Activated CD8-positive, alpha-beta T cell treated with anti-CD3 and anti-CD28 coated beads for 36 hours (primary cell): ENCODE measurements at regions not wholly inside any gene's neighbourhood (a gene's known extent, or its start where the extent isn't known, plus 50 kb on each side); places are given as distances from the start of the nearest gene placed in this dataset.

Experiments used
- ATAC-seq: fragments of 200-7000 bp; cut with Tn5 transposase; one replicate; pipeline ENCODE4 v1.10.0; 2021; ENCODE audit warnings: mild to moderate bottlenecking, moderate library complexity
- CTCF ChIA-PET: fragments of 350-600 bp; sonication (Branson Sonifier 250); formaldehyde crosslinking; loops from one replicate; lab custom pipeline; 2021; ENCODE audit warnings: antibody characterized with exemption; lab: Charles Lee
- POLR2A ChIA-PET: fragments of 350-600 bp; sonication (Branson Sonifier 250); formaldehyde crosslinking; loops from one replicate; lab custom pipeline; 2021; ENCODE audit warnings: antibody characterized with exemption; lab: Charles Lee
- DNase-seq: peaks from one replicate; pipeline ENCODE4 v3.0.0-alpha.2; 2020
- H3K27ac Mint-ChIP-seq: one replicate; pipeline ENCODE4 v1.8.0; 2021; ENCODE audit warnings: mild to moderate bottlenecking, mixed read lengths
- H3K27me3 Mint-ChIP-seq: one replicate; pipeline ENCODE4 v1.8.0; 2021; ENCODE audit warnings: mixed read lengths
- H3K36me3 Mint-ChIP-seq: one replicate; pipeline ENCODE4 v1.8.0; 2021; ENCODE audit warnings: low read depth, mixed read lengths
- H3K4me1 Mint-ChIP-seq: one replicate; pipeline ENCODE4 v1.8.0; 2021; ENCODE audit warnings: low read depth, mixed read lengths
- H3K4me3 Mint-ChIP-seq: one replicate; pipeline ENCODE4 v1.8.0; 2021; ENCODE audit warnings: mild to moderate bottlenecking, moderate library complexity, mixed read lengths
- H3K9me3 Mint-ChIP-seq: one replicate; pipeline ENCODE4 v1.8.0; 2021; ENCODE audit warnings: mixed read lengths
- CTCF ChIP-seq: fragments of 200-600 bp; IDR thresholded peaks from one replicate; pipeline ENCODE4 v1.8.0; 2022; ENCODE audit warnings: antibody characterized with exemption, mild to moderate bottlenecking
- intact Hi-C: fragments of 100-400 bp; cut with micrococcal nuclease; formaldehyde crosslinking; loops from one replicate; pipeline ENCODE4 v1.10.0; 2022

- H3K27ac Mint-ChIP-seq: no peak overlapping the region
- no peaks in the 10 kb centered on the region for H3K9me3 Mint-ChIP-seq
- TF ChIP-seq CTCF: no peak
- DNase-seq (no peak), ATAC-seq (no peak)
- CTCF ChIA-PET: interaction anchor here (0.9 to 8.7 kb wide), 26 partner anchors 8 to 396 kb away, joined by 3 to 121 read pairs (median 6); no protein-coding TSS in a partner anchor
- intact Hi-C loops: loop anchor here (5.0 kb wide), 1 partner anchor 84 kb away; no protein-coding TSS in a partner anchor
- no peak overlapping the region for H3K4me3 Mint-ChIP-seq
- H3K36me3 Mint-ChIP-seq: no peaks in the 10 kb centered on the region
- peaks cover 3% of the 10 kb centered on the region for H3K4me1 Mint-ChIP-seq
- peaks cover 1% of the 10 kb centered on the region for H3K27me3 Mint-ChIP-seq
- POLR2A ChIA-PET: interaction anchor here (0.9 to 1.7 kb wide), 2 partner anchors 191 to 192 kb away, joined by 4 to 6 read pairs; no protein-coding TSS in a partner anchor
These were observed 79.9 kb upstream of the ABCC4 start for GRCh38 chr13:95381212-95381527.

- POLR2A ChIA-PET: interaction anchor here (1.7 kb wide), 1 partner anchor 194 kb away, joined by 6 read pairs; no protein-coding TSS in a partner anchor
- peaks cover 3% of the 10 kb centered on the region for H3K4me1 Mint-ChIP-seq
- no peaks in the 10 kb centered on the region for H3K9me3 Mint-ChIP-seq
These were observed 81.2 kb upstream of the ABCC4 start for GRCh38 chr13:95382411-95382810.

GRCh38 chr13:95382916-95383315, 81.7 kb upstream of the ABCC4 start:
- ChIA-PET POLR2A (interaction anchor here (0.6 to 1.7 kb wide), 2 partner anchors 18 to 194 kb away, joined by 3 to 6 read pairs; no protein-coding TSS in a partner anchor), CTCF (interaction anchor here (1.7 to 8.7 kb wide), 5 partner anchors 13 to 194 kb away, joined by 5 to 121 read pairs (median 36); no protein-coding TSS in a partner anchor)
- Mint-ChIP-seq H3K9me3 (no peaks in the 10 kb centered on the region), H3K27me3 (peaks cover 1% of the 10 kb centered on the region), H3K27ac (no peak overlapping the region), H3K4me3 (no peak overlapping the region), H3K36me3 (no peaks in the 10 kb centered on the region), H3K4me1 (peaks cover 3% of the 10 kb centered on the region)
- ATAC-seq: no peak
- intact Hi-C loops: loop anchor here (5.0 kb wide), 1 partner anchor 86 kb away; no protein-coding TSS in a partner anchor
- no peak for DNase-seq
- TF ChIP-seq CTCF: no peak

More at GRCh38 chr13:95382411-95382810, 81.2 kb upstream of the ABCC4 start:
- intact Hi-C loops: loop anchor here (5.0 kb wide), 1 partner anchor 85 kb away; no protein-coding TSS in a partner anchor
- ATAC-seq: no peak
- no peak for TF ChIP-seq CTCF
- Mint-ChIP-seq H3K27me3 (peaks cover 1% of the 10 kb centered on the region), H3K27ac (no peak overlapping the region), H3K4me3 (no peak overlapping the region), H3K36me3 (no peaks in the 10 kb centered on the region)
- no peak for DNase-seq
- CTCF ChIA-PET: interaction anchor here (1.7 to 8.7 kb wide), 5 partner anchors 14 to 193 kb away, joined by 5 to 121 read pairs (median 36); no protein-coding TSS in a partner anchor

DNA sequence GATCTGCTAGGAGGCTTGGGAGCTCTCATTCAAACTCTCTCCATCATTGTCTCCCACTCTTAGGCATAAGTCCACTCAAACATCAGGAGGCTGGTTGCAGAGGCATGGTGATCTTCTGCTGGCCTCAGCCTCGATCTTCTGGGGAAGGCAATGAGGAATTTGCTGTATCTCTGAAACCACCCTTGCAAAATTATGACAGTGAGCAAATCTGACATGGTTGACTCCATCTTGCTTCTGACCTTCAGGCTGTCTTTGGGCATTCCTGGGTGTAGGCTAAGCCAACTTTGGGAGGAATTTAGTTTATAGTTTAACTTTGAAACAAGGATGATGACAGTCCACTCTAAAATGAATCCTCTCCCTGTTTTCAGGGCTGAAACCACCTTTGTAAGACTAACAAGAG, 84.1 kb upstream of the ABCC4 start:
- no peak for DNase-seq
- no peak for TF ChIP-seq CTCF
- Mint-ChIP-seq H3K36me3 (no peaks in the 10 kb centered on the region), H3K27me3 (peaks cover 8% of the 10 kb centered on the region), H3K4me1 (peaks cover 2% of the 10 kb centered on the region), H3K4me3 (no peak overlapping the region), H3K9me3 (no peaks in the 10 kb centered on the region), H3K27ac (no peak overlapping the region)
- ChIA-PET CTCF (interaction anchor here (8.7 kb wide), 1 partner anchor 196 kb away, joined by 121 read pairs; no protein-coding TSS in a partner anchor), POLR2A (no interaction called here)
- intact Hi-C loops: no loop called here
- ATAC-seq: no peak

DNA sequence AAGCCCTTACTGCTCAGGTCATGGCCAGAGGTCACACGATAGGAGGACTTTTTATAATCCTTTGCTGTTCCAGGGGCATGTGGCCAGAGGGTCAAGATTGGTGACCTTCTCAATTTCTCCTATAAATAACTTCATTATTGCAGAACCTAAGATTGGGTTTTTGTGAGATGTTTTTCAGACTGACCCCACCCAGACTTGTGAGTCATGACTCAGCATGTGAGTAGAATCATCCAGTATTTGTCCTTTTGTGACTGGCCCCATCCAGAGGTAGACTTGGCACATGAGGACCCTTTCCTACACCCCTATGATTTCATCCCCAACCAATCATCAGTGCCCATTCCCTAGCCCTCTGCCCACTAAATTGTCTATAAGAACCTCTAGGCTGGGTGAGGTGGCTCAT, 84.5 kb upstream of the ABCC4 start:
- no peak overlapping the region for H3K4me3 Mint-ChIP-seq
- H3K4me1 Mint-ChIP-seq: no peaks in the 10 kb centered on the region
- intact Hi-C loops: no loop called here
- no peak for TF ChIP-seq CTCF
- no peak for ATAC-seq
- ChIA-PET POLR2A (interaction anchor here (0.6 kb wide), 1 partner anchor 50 kb away, joined by 3 read pairs; no protein-coding TSS in a partner anchor), CTCF (interaction anchor here (8.7 kb wide), 1 partner anchor 197 kb away, joined by 121 read pairs; no protein-coding TSS in a partner anchor)
- H3K27me3 Mint-ChIP-seq: peaks cover 10% of the 10 kb centered on the region
- H3K36me3 Mint-ChIP-seq: no peaks in the 10 kb centered on the region
- H3K27ac Mint-ChIP-seq: no peak overlapping the region
- no peak for DNase-seq
- no peaks in the 10 kb centered on the region for H3K9me3 Mint-ChIP-seq
